SK-N-SH (cell line): ENCODE measurements at regions not wholly inside any gene's neighbourhood (a gene's known extent, or its start where the extent isn't known, plus 50 kb on each side); places are given as distances from the start of the nearest gene placed in this dataset.

ENCODE experiments used
- CTCF ChIA-PET: fragments of 300-600, 350-600 bp; formaldehyde crosslinking; extraction: SDS; loops from one replicate; lab custom pipeline; 2021; lab: Yijun Ruan, JAX
- POLR2A ChIA-PET: fragments of 350-600 bp; sonication (Branson Sonifier 250); formaldehyde crosslinking; extraction: SDS; loops from one replicate; lab custom pipeline; 2020; ENCODE audit warnings: antibody characterized with exemption, inconsistent platforms; lab: Yijun Ruan, JAX
- DNase-seq: peaks from one replicate; pipeline ENCODE4 v3.0.0; 2012
- H2AFZ ChIP-seq: fragments of 200-600 bp; sonication (generic); 2 replicates; pipeline ENCODE4 v1.8.1; 2016; ENCODE audit warnings: antibody characterized with exemption, mild to moderate bottlenecking, low read depth
- H3F3A ChIP-seq: fragments of 200-600 bp; sonication (generic); replicated peaks from 2 replicates; pipeline ENCODE3; 2016; ENCODE audit warnings: antibody characterized with exemption, mild to moderate bottlenecking; ENCODE audit not compliant: insufficient read depth
- H3K27ac ChIP-seq, 2 experiments: fragments of 200-500 bp in 1 of 2; fragments of 200-600 bp in 1 of 2; sonication (Bioruptor generic) in 1 of 2; sonication (generic), shearing (Covaris generic) in 1 of 2; 2 replicates each; pipeline versions ENCODE4 v1.5.1 to v1.6.1; 2014 to 2016; ENCODE audit warnings: low read depth in 2 of 2, inconsistent platforms in 1 of 2, low read length in 1 of 2, mild to moderate bottlenecking in 1 of 2, mixed read lengths in 1 of 2
- H3K27me3 ChIP-seq: fragments of 200-600 bp; sonication (generic), shearing (Covaris generic); 2 replicates; pipeline ENCODE4 v1.6.1; 2016; ENCODE audit warnings: mixed run types; ENCODE audit not compliant: insufficient read depth
- H3K36me3 ChIP-seq, 2 experiments: fragments of 200-500 bp in 1 of 2; fragments of 200-600 bp in 1 of 2; sonication (Bioruptor generic) in 1 of 2; sonication (generic) in 1 of 2; replicated peaks in 1 of 2; 2 replicates each; pipeline versions ENCODE3 to v1.5.1; 2014 to 2016; ENCODE audit warnings: low read length in 1 of 2, mild to moderate bottlenecking in 1 of 2; ENCODE audit not compliant: insufficient read depth in 2 of 2, control insufficient read depth in 1 of 2
- H3K4me1 ChIP-seq, 2 experiments: fragments of 200-500 bp in 1 of 2; fragments of 200-600 bp in 1 of 2; sonication (Bioruptor generic) in 1 of 2; sonication (generic), shearing (Covaris generic) in 1 of 2; 2 replicates each; pipeline versions ENCODE4 v1.5.1 to v1.6.1; 2014 to 2016; ENCODE audit warnings: low read depth in 1 of 2, low read length in 1 of 2, mixed run types in 1 of 2; ENCODE audit not compliant: insufficient read depth in 2 of 2, control insufficient read depth in 1 of 2
- H3K4me2 ChIP-seq: fragments of 200-600 bp; sonication (generic), shearing (Covaris generic); 2 replicates; pipeline ENCODE4 v1.6.1; 2017; ENCODE audit warnings: mixed run types
- H3K4me3 ChIP-seq, 2 experiments: fragments of 200-500 bp in 1 of 2; fragments of 200-600 bp in 1 of 2; sonication (Bioruptor generic) in 1 of 2; sonication (generic), shearing (Covaris generic) in 1 of 2; 2 replicates each; pipeline versions ENCODE4 v1.5.1 to v1.8.1; 2014 to 2016; ENCODE audit warnings: low read depth in 2 of 2, inconsistent platforms in 1 of 2, low read length in 1 of 2, mild to moderate bottlenecking in 1 of 2, mixed read lengths in 1 of 2, moderate library complexity in 1 of 2
- H3K79me2 ChIP-seq: fragments of 200-600 bp; sonication (generic); 2 replicates; pipeline ENCODE4 v1.8.1; 2017; ENCODE audit warnings: mild to moderate bottlenecking; ENCODE audit not compliant: insufficient read depth
- H3K9ac ChIP-seq: fragments of 200-600 bp; sonication (generic); 2 replicates; pipeline ENCODE4 v1.6.1; 2017; ENCODE audit warnings: mixed run types
- H3K9me2 ChIP-seq: fragments of 200-600 bp; sonication (generic); 2 replicates; pipeline ENCODE4 v1.6.1; 2017; ENCODE audit warnings: mixed run types
- H3K9me3 ChIP-seq: fragments of 200-600 bp; sonication (generic); 2 replicates; pipeline ENCODE4 v1.6.1; 2017; ENCODE audit warnings: mixed run types, mild to moderate bottlenecking, moderate library complexity
- H4K20me1 ChIP-seq: fragments of 200-600 bp; sonication (generic); 2 replicates; pipeline ENCODE4 v1.6.1; 2017; ENCODE audit warnings: mild to moderate bottlenecking, mixed run types; ENCODE audit not compliant: insufficient read depth
- EP300 ChIP-seq, 2 experiments: IDR thresholded peaks; 2 replicates each; pipeline versions ENCODE4 v1.4.0 to v1.6.1; 2012; ENCODE audit warnings: borderline replicate concordance in 1 of 2, low read depth in 1 of 2, low read length in 1 of 2
- EZH2phosphoT487 ChIP-seq: fragments of 200-600 bp; sonication (generic); IDR thresholded peaks from 2 replicates; pipeline ENCODE4 v1.6.1; 2017; ENCODE audit warnings: low read depth, mixed run types, mild to moderate bottlenecking, antibody characterized with exemption, moderate library complexity, borderline replicate concordance
- FOXJ3 ChIP-seq: sonication (generic); formaldehyde crosslinking; IDR thresholded peaks from 2 replicates; pipeline ENCODE4 v1.5.1; 2020; ENCODE audit warnings: mild to moderate bottlenecking, missing genetic modification reagents
- FOXM1 ChIP-seq: IDR thresholded peaks from 2 replicates; pipeline ENCODE4 v1.4.0; 2012; ENCODE audit warnings: low read depth, mild to moderate bottlenecking
- GATA2 ChIP-seq: sonication (generic); formaldehyde crosslinking; IDR thresholded peaks from 2 replicates; pipeline ENCODE4 v1.5.0; 2020; ENCODE audit warnings: mild to moderate bottlenecking, missing genetic modification reagents
- MEF2A ChIP-seq: IDR thresholded peaks from 2 replicates; pipeline ENCODE4 v1.4.0; 2012; ENCODE audit warnings: low read depth, borderline replicate concordance
- MXI1 ChIP-seq: IDR thresholded peaks from 2 replicates; pipeline ENCODE4 v1.6.1; 2012; ENCODE audit warnings: mild to moderate bottlenecking, low read depth, low read length, improper control_type of control experiment
- POLR2AphosphoS5 ChIP-seq: IDR thresholded peaks from 2 replicates; pipeline ENCODE4 v1.6.1; 2012; ENCODE audit warnings: low read depth, low read length
- RAD21 ChIP-seq: IDR thresholded peaks from 2 replicates; pipeline ENCODE4 v1.6.1; 2012; ENCODE audit warnings: mild to moderate bottlenecking, low read length
- RXRA ChIP-seq: IDR thresholded peaks from 2 replicates; pipeline ENCODE4 v1.4.0; 2012; ENCODE audit warnings: low read depth, mild to moderate bottlenecking, borderline replicate concordance
- SMC3 ChIP-seq: IDR thresholded peaks from 2 replicates; pipeline ENCODE4 v1.6.1; 2012; ENCODE audit warnings: low read depth, low read length, improper control_type of control experiment
- YY1 ChIP-seq: IDR thresholded peaks from 2 replicates; pipeline ENCODE4 v1.4.0; 2012; ENCODE audit warnings: low read depth, mild to moderate bottlenecking
- WGBS: methylation state at CpG from one replicate; pipeline ENCODE4 v1.1.6; 2017; ENCODE audit warnings: low lambda C conversion rate; 5-methylcytosine and 5-hydroxymethylcytosine counted together
- TF ChIP-seq, protein P1 (sequence below): fragments of 200-600 bp; sonication (generic); IDR thresholded peaks from 2 replicates; pipeline ENCODE4 v1.6.1; 2017; ENCODE audit warnings: antibody characterized with exemption, mild to moderate bottlenecking, moderate library complexity
- TF ChIP-seq, protein P2 (sequence below): IDR thresholded peaks from 2 replicates; pipeline ENCODE4 v1.4.0; 2012; ENCODE audit warnings: low read depth, borderline replicate concordance
- TF ChIP-seq, protein P3 (sequence below): IDR thresholded peaks from 2 replicates; pipeline ENCODE4 v1.4.0; 2012; ENCODE audit warnings: low read depth
- TF ChIP-seq, protein P4 (sequence below): IDR thresholded peaks from 2 replicates; pipeline ENCODE4 v1.6.1; 2012; ENCODE audit warnings: mild to moderate bottlenecking, low read depth, low read length, moderate library complexity
- TF ChIP-seq, protein P5 (sequence below): fragments of 150-350 bp; IDR thresholded peaks from 2 replicates; pipeline ENCODE4 v1.6.1; 2016; ENCODE audit warnings: mild to moderate bottlenecking, low read depth, low read length

DNA sequence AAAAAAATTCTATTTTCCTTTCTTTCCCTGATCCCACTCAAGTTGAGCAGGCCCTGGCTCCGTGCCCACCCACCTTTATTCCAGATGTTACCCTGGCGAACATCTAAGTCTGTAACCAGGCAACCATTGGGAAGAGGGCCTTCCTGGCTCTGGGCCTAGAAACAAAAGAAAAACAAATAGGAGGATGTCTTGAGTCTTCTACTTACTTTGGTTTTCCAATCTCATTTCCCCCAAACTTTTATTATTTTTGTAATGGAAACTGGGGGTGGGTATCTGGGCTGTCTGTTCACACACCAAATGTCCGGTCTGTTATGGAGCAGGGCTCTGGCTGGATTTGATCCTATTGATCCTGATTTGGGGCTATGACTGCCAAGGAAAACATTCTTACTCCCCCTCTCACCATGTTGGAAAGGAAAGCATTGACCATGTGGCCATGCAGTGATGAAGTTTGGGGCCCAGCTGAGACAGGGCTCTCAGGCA, 744.1 kb downstream of the DHX35 start:
- DNase-seq, result peak; percentile 21

DNA sequence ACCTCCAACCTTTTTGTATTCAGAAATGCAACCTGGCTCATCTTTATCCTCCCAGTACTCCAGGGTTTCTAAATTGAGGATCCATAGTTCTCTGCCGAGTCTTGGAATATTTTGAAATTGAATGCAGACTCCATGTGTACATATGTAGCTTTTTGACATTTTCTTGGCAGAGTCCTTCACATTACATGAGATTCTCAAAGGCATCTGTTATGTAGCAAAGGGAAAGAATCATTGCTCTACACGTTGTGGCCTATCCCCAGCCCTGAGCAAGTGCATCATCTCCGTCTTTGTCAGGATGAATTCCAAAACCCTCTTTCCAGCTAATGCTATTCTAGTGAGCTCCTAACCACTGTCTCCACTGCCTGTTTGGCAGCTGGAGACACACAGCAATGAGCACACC, 742.9 kb downstream of the DHX35 start:
- no peak overlapping the region for H3K4me3 ChIP-seq
- CTCF ChIA-PET, result interaction anchor here (0.6 kb wide), 1 partner anchor 124 kb away, joined by 3 read pairs; no protein-coding TSS in a partner anchor
- WGBS, result 29% methylated on average over 3 of the region's 3 CpGs
- TF ChIP-seq, protein P1, sequence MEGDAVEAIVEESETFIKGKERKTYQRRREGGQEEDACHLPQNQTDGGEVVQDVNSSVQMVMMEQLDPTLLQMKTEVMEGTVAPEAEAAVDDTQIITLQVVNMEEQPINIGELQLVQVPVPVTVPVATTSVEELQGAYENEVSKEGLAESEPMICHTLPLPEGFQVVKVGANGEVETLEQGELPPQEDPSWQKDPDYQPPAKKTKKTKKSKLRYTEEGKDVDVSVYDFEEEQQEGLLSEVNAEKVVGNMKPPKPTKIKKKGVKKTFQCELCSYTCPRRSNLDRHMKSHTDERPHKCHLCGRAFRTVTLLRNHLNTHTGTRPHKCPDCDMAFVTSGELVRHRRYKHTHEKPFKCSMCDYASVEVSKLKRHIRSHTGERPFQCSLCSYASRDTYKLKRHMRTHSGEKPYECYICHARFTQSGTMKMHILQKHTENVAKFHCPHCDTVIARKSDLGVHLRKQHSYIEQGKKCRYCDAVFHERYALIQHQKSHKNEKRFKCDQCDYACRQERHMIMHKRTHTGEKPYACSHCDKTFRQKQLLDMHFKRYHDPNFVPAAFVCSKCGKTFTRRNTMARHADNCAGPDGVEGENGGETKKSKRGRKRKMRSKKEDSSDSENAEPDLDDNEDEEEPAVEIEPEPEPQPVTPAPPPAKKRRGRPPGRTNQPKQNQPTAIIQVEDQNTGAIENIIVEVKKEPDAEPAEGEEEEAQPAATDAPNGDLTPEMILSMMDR, result no peak
- TF ChIP-seq, protein P2, sequence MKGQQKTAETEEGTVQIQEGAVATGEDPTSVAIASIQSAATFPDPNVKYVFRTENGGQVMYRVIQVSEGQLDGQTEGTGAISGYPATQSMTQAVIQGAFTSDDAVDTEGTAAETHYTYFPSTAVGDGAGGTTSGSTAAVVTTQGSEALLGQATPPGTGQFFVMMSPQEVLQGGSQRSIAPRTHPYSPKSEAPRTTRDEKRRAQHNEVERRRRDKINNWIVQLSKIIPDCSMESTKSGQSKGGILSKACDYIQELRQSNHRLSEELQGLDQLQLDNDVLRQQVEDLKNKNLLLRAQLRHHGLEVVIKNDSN, result no peak
- TF ChIP-seq POLR2AphosphoS5 (no peak), EZH2phosphoT487 (no peak), FOXM1 (no peak), RXRA (no peak), MEF2A (no peak), MXI1 (no peak), YY1 (no peak), SMC3 (no peak), EP300 (IDR thresholded peaks at IDR 0.05; ENCODE audit: borderline replicate concordance in 1 of 2, low read depth in 1 of 2, low read length in 1 of 2) (no peak), FOXJ3 (CRISPR knock-in tag) (no peak), GATA2 (CRISPR knock-in tag) (no peak)
- TF ChIP-seq, protein P3, sequence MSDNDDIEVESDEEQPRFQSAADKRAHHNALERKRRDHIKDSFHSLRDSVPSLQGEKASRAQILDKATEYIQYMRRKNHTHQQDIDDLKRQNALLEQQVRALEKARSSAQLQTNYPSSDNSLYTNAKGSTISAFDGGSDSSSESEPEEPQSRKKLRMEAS, result no peak
- TF ChIP-seq, protein P4, sequence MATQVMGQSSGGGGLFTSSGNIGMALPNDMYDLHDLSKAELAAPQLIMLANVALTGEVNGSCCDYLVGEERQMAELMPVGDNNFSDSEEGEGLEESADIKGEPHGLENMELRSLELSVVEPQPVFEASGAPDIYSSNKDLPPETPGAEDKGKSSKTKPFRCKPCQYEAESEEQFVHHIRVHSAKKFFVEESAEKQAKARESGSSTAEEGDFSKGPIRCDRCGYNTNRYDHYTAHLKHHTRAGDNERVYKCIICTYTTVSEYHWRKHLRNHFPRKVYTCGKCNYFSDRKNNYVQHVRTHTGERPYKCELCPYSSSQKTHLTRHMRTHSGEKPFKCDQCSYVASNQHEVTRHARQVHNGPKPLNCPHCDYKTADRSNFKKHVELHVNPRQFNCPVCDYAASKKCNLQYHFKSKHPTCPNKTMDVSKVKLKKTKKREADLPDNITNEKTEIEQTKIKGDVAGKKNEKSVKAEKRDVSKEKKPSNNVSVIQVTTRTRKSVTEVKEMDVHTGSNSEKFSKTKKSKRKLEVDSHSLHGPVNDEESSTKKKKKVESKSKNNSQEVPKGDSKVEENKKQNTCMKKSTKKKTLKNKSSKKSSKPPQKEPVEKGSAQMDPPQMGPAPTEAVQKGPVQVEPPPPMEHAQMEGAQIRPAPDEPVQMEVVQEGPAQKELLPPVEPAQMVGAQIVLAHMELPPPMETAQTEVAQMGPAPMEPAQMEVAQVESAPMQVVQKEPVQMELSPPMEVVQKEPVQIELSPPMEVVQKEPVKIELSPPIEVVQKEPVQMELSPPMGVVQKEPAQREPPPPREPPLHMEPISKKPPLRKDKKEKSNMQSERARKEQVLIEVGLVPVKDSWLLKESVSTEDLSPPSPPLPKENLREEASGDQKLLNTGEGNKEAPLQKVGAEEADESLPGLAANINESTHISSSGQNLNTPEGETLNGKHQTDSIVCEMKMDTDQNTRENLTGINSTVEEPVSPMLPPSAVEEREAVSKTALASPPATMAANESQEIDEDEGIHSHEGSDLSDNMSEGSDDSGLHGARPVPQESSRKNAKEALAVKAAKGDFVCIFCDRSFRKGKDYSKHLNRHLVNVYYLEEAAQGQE, result no peak

More for the DNA sequence above, 744.1 kb downstream of the DHX35 start:
- no peak for TF ChIP-seq MXI1
- TF ChIP-seq MEF2A, result no peak
- no peak for TF ChIP-seq RAD21
- TF ChIP-seq, protein P5, sequence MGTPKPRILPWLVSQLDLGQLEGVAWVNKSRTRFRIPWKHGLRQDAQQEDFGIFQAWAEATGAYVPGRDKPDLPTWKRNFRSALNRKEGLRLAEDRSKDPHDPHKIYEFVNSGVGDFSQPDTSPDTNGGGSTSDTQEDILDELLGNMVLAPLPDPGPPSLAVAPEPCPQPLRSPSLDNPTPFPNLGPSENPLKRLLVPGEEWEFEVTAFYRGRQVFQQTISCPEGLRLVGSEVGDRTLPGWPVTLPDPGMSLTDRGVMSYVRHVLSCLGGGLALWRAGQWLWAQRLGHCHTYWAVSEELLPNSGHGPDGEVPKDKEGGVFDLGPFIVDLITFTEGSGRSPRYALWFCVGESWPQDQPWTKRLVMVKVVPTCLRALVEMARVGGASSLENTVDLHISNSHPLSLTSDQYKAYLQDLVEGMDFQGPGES, result no peak
- TF ChIP-seq, protein P3, result no peak
- Histone ChIP-seq H3K4me1 (peaks cover 0 to 6% of the 10 kb centered on the region in 2 experiments; a peak in 1 of 4 replicates), H3K36me3 (no peaks in the 10 kb centered on the region), H3K9me2 (no peaks in the 10 kb centered on the region), H3K9ac (no peak overlapping the region), H3K27me3 (no peaks in the 10 kb centered on the region), H3K4me2 (no peak overlapping the region), H3K27ac (no peak overlapping the region), H3K79me2 (no peaks in the 10 kb centered on the region), H3K9me3 (no peaks in the 10 kb centered on the region), H4K20me1 (no peaks in the 10 kb centered on the region), H3F3A (no peaks in the 10 kb centered on the region), H2AFZ (no peak overlapping the region), H3K4me3 (no peak overlapping the region)
- WGBS, result 11% methylated on average over 3 of the region's 3 CpGs
- CTCF ChIA-PET, result no interaction called here
- POLR2A ChIA-PET, result no interaction called here

More for the DNA sequence above, 742.9 kb downstream of the DHX35 start:
- Histone ChIP-seq H3F3A (no peaks in the 10 kb centered on the region), H2AFZ (no peak overlapping the region), H3K27ac (no peak overlapping the region), H3K9ac (no peak overlapping the region), H3K79me2 (no peaks in the 10 kb centered on the region), H3K9me3 (no peaks in the 10 kb centered on the region), H3K9me2 (no peaks in the 10 kb centered on the region), H3K4me1 (peaks cover 0 to 6% of the 10 kb centered on the region in 2 experiments; a peak in 1 of 4 replicates), H3K4me2 (no peak overlapping the region), H3K36me3 (no peaks in the 10 kb centered on the region), H4K20me1 (no peaks in the 10 kb centered on the region), H3K27me3 (no peaks in the 10 kb centered on the region)
- POLR2A ChIA-PET, result no interaction called here
- DNase-seq, result no peak
